CD4-positive, alpha-beta T cell (primary cell): ENCODE measurements at regions not wholly inside any gene's neighbourhood (a gene's known extent, or its start where the extent isn't known, plus 50 kb on each side); places are given as distances from the start of the nearest gene placed in this dataset.
A peak's percentile ranks its signal among the peaks of the same experiment; 100 is the strongest.
"Not testable (repeated sequence)": the region's sequence is repeated elsewhere in the genome, so short reads cannot be mapped to it uniquely, and the experiment has no call there.

ENCODE experiments used
- ATAC-seq: fragments of 200-7000 bp; cut with Tn5 transposase; one replicate; pipeline ENCODE4 v1.10.0; 2022; ENCODE audit warnings: mild to moderate bottlenecking; ENCODE audit not compliant: poor library complexity
- CTCF ChIA-PET: fragments of 350-600 bp; sonication (Branson Sonifier 250); formaldehyde crosslinking; loops from one replicate; lab custom pipeline; 2021; ENCODE audit warnings: antibody characterized with exemption, inconsistent platforms; lab: Charles Lee
- POLR2A ChIA-PET: fragments of 350-600 bp; sonication (Branson Sonifier 250); formaldehyde crosslinking; loops from one replicate; lab custom pipeline; 2021; ENCODE audit warnings: antibody characterized with exemption, inconsistent platforms; lab: Charles Lee
- DNase-seq, 14 experiments: peaks; one replicate each; pipeline ENCODE4 v3.0.0-alpha.2; 2013 to 2020; ENCODE audit warnings: mixed read lengths in 2 of 14
- H3K27ac ChIP-seq, 2 donors: one replicate each; pipeline versions ENCODE4 v1.5.1 to v1.7.0; 2013; ENCODE audit warnings: low read length in 2 of 2, low read depth in 1 of 2, mild to moderate bottlenecking in 1 of 2
- H3K27me3 ChIP-seq, 2 experiments: 1 replicate in 1 of 2; 2 replicates in 1 of 2; pipeline versions ENCODE4 v1.6.1 to v1.7.0; 2013; ENCODE audit warnings: low read length in 2 of 2, control low read depth in 1 of 2, mild to moderate bottlenecking in 1 of 2, moderate library complexity in 1 of 2; ENCODE audit not compliant: insufficient read depth in 2 of 2, control insufficient read depth in 1 of 2
- H3K36me3 ChIP-seq: one replicate; pipeline ENCODE4 v1.6.1; 2013; ENCODE audit warnings: low read length, control low read depth; ENCODE audit not compliant: insufficient read depth
- H3K4me1 ChIP-seq: one replicate; pipeline ENCODE4 v1.6.1; 2013; ENCODE audit warnings: low read length, control low read depth; ENCODE audit not compliant: insufficient read depth
- H3K4me3 ChIP-seq: one replicate; pipeline ENCODE4 v1.5.1; 2013; ENCODE audit warnings: mild to moderate bottlenecking, low read length, moderate library complexity
- H3K9me3 ChIP-seq, 2 experiments: 1 replicate in 1 of 2; 2 replicates in 1 of 2; pipeline versions ENCODE4 v1.6.1 to v1.7.0; 2013; ENCODE audit warnings: low read length in 2 of 2, mild to moderate bottlenecking in 2 of 2, control low read depth in 1 of 2, moderate library complexity in 1 of 2; ENCODE audit not compliant: control insufficient read depth in 1 of 2, insufficient read depth in 1 of 2
- H3K27ac Mint-ChIP-seq: one replicate; pipeline ENCODE4 v1.8.0; 2020; ENCODE audit warnings: mixed read lengths
- H3K27me3 Mint-ChIP-seq: one replicate; pipeline ENCODE4 v1.8.0; 2021; ENCODE audit warnings: mixed read lengths
- H3K36me3 Mint-ChIP-seq: one replicate; pipeline ENCODE4 v1.8.0; 2021; ENCODE audit warnings: low read depth, mixed read lengths
- H3K4me1 Mint-ChIP-seq: one replicate; pipeline ENCODE4 v1.8.0; 2021; ENCODE audit warnings: low read depth, mixed read lengths
- H3K4me3 Mint-ChIP-seq: one replicate; pipeline ENCODE4 v1.8.0; 2020; ENCODE audit warnings: mild to moderate bottlenecking, mixed read lengths
- H3K9me3 Mint-ChIP-seq: one replicate; pipeline ENCODE4 v1.8.0; 2020; ENCODE audit warnings: mixed read lengths
- CTCF ChIP-seq: fragments of 200-600 bp; IDR thresholded peaks from one replicate; pipeline ENCODE4 v1.8.0; 2022; ENCODE audit warnings: antibody characterized with exemption, mild to moderate bottlenecking
- intact Hi-C, 2 experiments: fragments of 100-400 bp; cut with DNase I in 1 of 2; cut with micrococcal nuclease in 1 of 2; formaldehyde crosslinking; loops; one replicate each; pipeline versions ENCODE4 v1.15.1 to v1.9.0; 2023 to 2025; cut with DNase I, micrococcal nuclease

GRCh38 chr2:180828756-180829155 is 151.6 kb upstream of the UBE2E3 start:
- POLR2A ChIA-PET = no interaction called here
- TF ChIP-seq CTCF = no peak

GRCh38 chr2:180823546-180824141 is 156.8 kb upstream of the UBE2E3 start:
- ATAC-seq (no peak), DNase-seq (peak in 1 of 14 experiments; percentile 1)
- intact Hi-C loops = no loop called here
- peaks cover 0 to 3% of the 10 kb centered on the region in 2 experiments for H3K9me3 ChIP-seq
- H3K4me1 ChIP-seq = no peaks in the 10 kb centered on the region
- Mint-ChIP-seq H3K9me3 (no peaks in the 10 kb centered on the region), H3K27ac (no peak overlapping the region), H3K4me3 (no peak overlapping the region), H3K4me1 (no peaks in the 10 kb centered on the region), H3K36me3 (no peaks in the 10 kb centered on the region), H3K27me3 (no peaks in the 10 kb centered on the region)
- no peak overlapping the region for H3K4me3 ChIP-seq
- ChIA-PET CTCF (no interaction called here), POLR2A (no interaction called here)
- no peaks in the 10 kb centered on the region for H3K27me3 ChIP-seq
- no peak for TF ChIP-seq CTCF
- no peaks in the 10 kb centered on the region for H3K36me3 ChIP-seq
- H3K27ac ChIP-seq = no peak overlapping the region

More at GRCh38 chr2:180828756-180829155, 151.6 kb upstream of the UBE2E3 start:
- no peak overlapping the region for H3K27ac ChIP-seq
- ATAC-seq (no peak), DNase-seq (no peak)
- Mint-ChIP-seq H3K27ac (no peak overlapping the region), H3K36me3 (no peaks in the 10 kb centered on the region), H3K27me3 (no peaks in the 10 kb centered on the region), H3K4me1 (no peaks in the 10 kb centered on the region), H3K4me3 (no peak overlapping the region), H3K9me3 (peaks cover 8% of the 10 kb centered on the region)
- CTCF ChIA-PET = no interaction called here
- no peak overlapping the region for H3K4me3 ChIP-seq
- intact Hi-C loops = no loop called here
- no peaks in the 10 kb centered on the region for H3K9me3 ChIP-seq
- H3K4me1 ChIP-seq = no peaks in the 10 kb centered on the region
- H3K36me3 ChIP-seq = no peaks in the 10 kb centered on the region
- no peaks in the 10 kb centered on the region for H3K27me3 ChIP-seq

- POLR2A ChIA-PET = no interaction called here
- Mint-ChIP-seq H3K4me1 (no peaks in the 10 kb centered on the region), H3K36me3 (no peaks in the 10 kb centered on the region), H3K27ac (no peak overlapping the region), H3K4me3 (no peak overlapping the region), H3K27me3 (no peaks in the 10 kb centered on the region), H3K9me3 (no peaks in the 10 kb centered on the region)
- no peak overlapping the region for H3K27ac ChIP-seq
- H3K4me3 ChIP-seq = no peak overlapping the region
- no peaks in the 10 kb centered on the region for H3K36me3 ChIP-seq
- no peaks in the 10 kb centered on the region for H3K4me1 ChIP-seq
- intact Hi-C loops = no loop called here
- H3K9me3 ChIP-seq = peaks cover 0 to 4% of the 10 kb centered on the region in 2 experiments
- TF ChIP-seq CTCF = no peak
- DNase-seq (no peak), ATAC-seq (no peak)
- CTCF ChIA-PET = no interaction called here
- H3K27me3 ChIP-seq = no peaks in the 10 kb centered on the region
These were observed 161.3 kb upstream of the UBE2E3 start for GRCh38 chr2:180819106-180819505.

- DNase-seq, CTCF ChIA-PET, H3K27me3 Mint-ChIP-seq, H3K27ac ChIP-seq, H3K4me1 ChIP-seq, H3K36me3 ChIP-seq, POLR2A ChIA-PET, H3K27ac Mint-ChIP-seq, H3K36me3 Mint-ChIP-seq, H3K27me3 ChIP-seq, H3K4me1 Mint-ChIP-seq, H3K9me3 Mint-ChIP-seq, H3K4me3 Mint-ChIP-seq, intact Hi-C loops, ATAC-seq, H3K4me3 ChIP-seq, H3K9me3 ChIP-seq: not testable (repeated sequence)
These were observed 161.7 kb upstream of the UBE2E3 start for GRCh38 chr2:180818700-180819099.
